Osteoblast (primary cell): ENCODE measurements at regions not wholly inside any gene's neighbourhood (a gene's known extent, or its start where the extent isn't known, plus 50 kb on each side); places are given as distances from the start of the nearest gene placed in this dataset.
"Not testable (repeated sequence)": the region's sequence is repeated elsewhere in the genome, so short reads cannot be mapped to it uniquely, and the experiment has no call there.

ENCODE experiments used
- DNase-seq: peaks from one replicate; pipeline ENCODE4 v3.0.0; 2011; ENCODE audit warnings: low spot score, mixed read lengths; ENCODE audit not compliant: insufficient read length; ENCODE audit errors: missing footprints
- H2AFZ ChIP-seq: 2 replicates; pipeline ENCODE4 v1.6.0; 2011; ENCODE audit warnings: mild to moderate bottlenecking, low read length
- H3K27ac ChIP-seq: 2 replicates; pipeline ENCODE4 v1.5.1; 2011; ENCODE audit warnings: mild to moderate bottlenecking, low read depth, low read length, moderate library complexity
- H3K27me3 ChIP-seq: 2 replicates; pipeline ENCODE4 v1.6.0; 2012; ENCODE audit warnings: mild to moderate bottlenecking, control low read depth, inconsistent platforms, low read length, moderate library complexity; ENCODE audit not compliant: insufficient read depth
- H3K36me3 ChIP-seq: 2 replicates; pipeline ENCODE4 v1.5.1; 2011; ENCODE audit warnings: mild to moderate bottlenecking, low read length, control low read depth, moderate library complexity; ENCODE audit not compliant: insufficient read depth
- H3K4me1 ChIP-seq: 2 replicates; pipeline ENCODE4 v1.5.1; 2011; ENCODE audit warnings: mild to moderate bottlenecking, low read length, control low read depth, moderate library complexity; ENCODE audit not compliant: insufficient read depth
- H3K4me2 ChIP-seq: 2 replicates; pipeline ENCODE4 v1.6.0; 2011; ENCODE audit warnings: mild to moderate bottlenecking, low read length; ENCODE audit not compliant: insufficient read depth
- H3K4me3 ChIP-seq: fragments of 200-600 bp; sonication (generic); 3 replicates; pipeline ENCODE4 v1.5.1; 2012; ENCODE audit warnings: mild to moderate bottlenecking, low read length, inconsistent platforms; ENCODE audit not compliant: insufficient read depth
- H3K79me2 ChIP-seq: 2 replicates; pipeline ENCODE4 v1.6.0; 2012; ENCODE audit warnings: mild to moderate bottlenecking, low read length, control low read depth, inconsistent platforms; ENCODE audit not compliant: insufficient read depth
- H3K9me3 ChIP-seq: 2 replicates; pipeline ENCODE4 v1.5.1; 2011; ENCODE audit warnings: low read depth, low read length, control low read depth
- H4K20me1 ChIP-seq: 2 replicates; pipeline ENCODE4 v1.6.0; 2012; ENCODE audit warnings: mild to moderate bottlenecking, low read length, control low read depth; ENCODE audit not compliant: insufficient read depth
- TF ChIP-seq, protein P1 (sequence below): IDR thresholded peaks from 2 replicates; pipeline ENCODE4 v1.5.1; 2011; ENCODE audit warnings: mild to moderate bottlenecking, low read depth, low read length, moderate library complexity; ENCODE audit errors: extremely low read depth

DNA sequence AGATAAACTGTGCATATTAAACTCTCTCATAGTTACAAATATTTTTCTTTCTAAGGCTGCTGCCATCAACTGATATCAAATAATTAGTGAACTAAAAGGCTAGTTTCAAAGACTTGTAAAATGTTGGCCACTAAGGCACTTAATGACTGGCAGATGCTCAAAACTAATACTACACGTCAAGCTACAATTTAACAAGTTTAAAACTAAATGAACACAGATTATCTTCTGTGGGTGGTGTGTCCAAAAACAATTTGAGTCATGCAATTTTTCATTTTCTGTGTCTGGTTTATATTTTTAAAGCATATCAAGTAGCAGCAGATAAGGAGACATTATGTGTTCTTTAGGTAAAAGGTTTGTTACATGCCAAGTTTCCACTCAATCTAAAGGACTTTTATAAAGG, 665.1 kb downstream of the EFNA5 start:
- no peaks in the 10 kb centered on the region for H3K79me2 ChIP-seq
- no peak overlapping the region for H2AFZ ChIP-seq
- no peaks in the 10 kb centered on the region for H3K4me1 ChIP-seq
- H3K36me3 ChIP-seq: no peaks in the 10 kb centered on the region
- H3K4me2 ChIP-seq: no peak overlapping the region
- H3K27me3 ChIP-seq: no peaks in the 10 kb centered on the region
- H3K9me3 ChIP-seq: no peaks in the 10 kb centered on the region
- no peaks in the 10 kb centered on the region for H4K20me1 ChIP-seq
- TF ChIP-seq, protein P1, sequence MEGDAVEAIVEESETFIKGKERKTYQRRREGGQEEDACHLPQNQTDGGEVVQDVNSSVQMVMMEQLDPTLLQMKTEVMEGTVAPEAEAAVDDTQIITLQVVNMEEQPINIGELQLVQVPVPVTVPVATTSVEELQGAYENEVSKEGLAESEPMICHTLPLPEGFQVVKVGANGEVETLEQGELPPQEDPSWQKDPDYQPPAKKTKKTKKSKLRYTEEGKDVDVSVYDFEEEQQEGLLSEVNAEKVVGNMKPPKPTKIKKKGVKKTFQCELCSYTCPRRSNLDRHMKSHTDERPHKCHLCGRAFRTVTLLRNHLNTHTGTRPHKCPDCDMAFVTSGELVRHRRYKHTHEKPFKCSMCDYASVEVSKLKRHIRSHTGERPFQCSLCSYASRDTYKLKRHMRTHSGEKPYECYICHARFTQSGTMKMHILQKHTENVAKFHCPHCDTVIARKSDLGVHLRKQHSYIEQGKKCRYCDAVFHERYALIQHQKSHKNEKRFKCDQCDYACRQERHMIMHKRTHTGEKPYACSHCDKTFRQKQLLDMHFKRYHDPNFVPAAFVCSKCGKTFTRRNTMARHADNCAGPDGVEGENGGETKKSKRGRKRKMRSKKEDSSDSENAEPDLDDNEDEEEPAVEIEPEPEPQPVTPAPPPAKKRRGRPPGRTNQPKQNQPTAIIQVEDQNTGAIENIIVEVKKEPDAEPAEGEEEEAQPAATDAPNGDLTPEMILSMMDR: no peak
- no peak overlapping the region for H3K27ac ChIP-seq
- DNase-seq: no peak
- no peak overlapping the region for H3K4me3 ChIP-seq

DNA sequence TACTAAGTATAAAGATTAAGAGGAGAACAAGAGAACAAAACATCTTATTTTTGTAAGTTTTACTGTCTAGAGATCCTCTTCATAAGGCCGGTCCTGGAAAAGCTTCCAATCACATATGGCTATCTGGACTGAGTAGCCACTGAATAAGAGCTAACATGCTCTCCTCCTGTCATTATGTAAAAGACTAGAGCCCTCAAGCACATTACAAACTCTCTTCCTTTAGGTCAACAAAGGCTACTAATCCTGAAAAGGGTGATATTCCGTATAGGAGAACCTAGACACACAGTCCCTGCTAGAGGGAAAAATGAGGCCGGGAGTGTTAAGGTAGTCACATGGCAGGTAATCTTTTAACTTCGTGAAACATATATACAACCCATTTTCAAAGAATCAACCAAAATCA, 665.6 kb downstream of the EFNA5 start:
- Histone ChIP-seq H3K4me2 (no peak overlapping the region), H3K9me3 (no peaks in the 10 kb centered on the region), H4K20me1 (no peaks in the 10 kb centered on the region), H3K4me1 (no peaks in the 10 kb centered on the region), H2AFZ (no peak overlapping the region), H3K36me3 (no peaks in the 10 kb centered on the region), H3K27ac (no peak overlapping the region), H3K27me3 (no peaks in the 10 kb centered on the region), H3K4me3 (no peak overlapping the region), H3K79me2 (no peaks in the 10 kb centered on the region)
- DNase-seq: no peak
- TF ChIP-seq, protein P1: no peak

DNA sequence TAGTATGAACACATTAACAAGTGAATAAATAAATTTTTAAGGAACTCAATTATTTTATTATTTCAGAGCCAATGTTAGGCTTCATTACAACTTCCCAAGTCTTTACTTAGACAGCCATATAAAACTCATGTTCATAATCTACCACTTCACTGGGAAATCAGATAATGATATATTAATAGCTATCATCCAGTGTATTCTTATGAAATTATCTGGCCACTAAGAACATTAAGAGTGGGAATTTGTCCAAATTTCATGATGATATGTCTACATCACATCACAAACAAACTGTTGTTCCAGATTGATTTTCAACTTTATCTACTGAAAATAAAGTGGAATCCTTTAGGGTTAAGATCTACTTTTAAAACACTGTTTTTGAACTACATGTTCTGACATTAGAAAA, 668.6 kb downstream of the EFNA5 start:
- no peak for DNase-seq
- Histone ChIP-seq H3K79me2 (no peaks in the 10 kb centered on the region), H3K4me3 (no peak overlapping the region), H3K4me1 (no peaks in the 10 kb centered on the region), H3K4me2 (no peak overlapping the region), H2AFZ (no peak overlapping the region), H3K27me3 (no peaks in the 10 kb centered on the region), H3K9me3 (no peaks in the 10 kb centered on the region), H3K36me3 (no peaks in the 10 kb centered on the region), H4K20me1 (no peaks in the 10 kb centered on the region), H3K27ac (no peak overlapping the region)
- TF ChIP-seq, protein P1: no peak

DNA sequence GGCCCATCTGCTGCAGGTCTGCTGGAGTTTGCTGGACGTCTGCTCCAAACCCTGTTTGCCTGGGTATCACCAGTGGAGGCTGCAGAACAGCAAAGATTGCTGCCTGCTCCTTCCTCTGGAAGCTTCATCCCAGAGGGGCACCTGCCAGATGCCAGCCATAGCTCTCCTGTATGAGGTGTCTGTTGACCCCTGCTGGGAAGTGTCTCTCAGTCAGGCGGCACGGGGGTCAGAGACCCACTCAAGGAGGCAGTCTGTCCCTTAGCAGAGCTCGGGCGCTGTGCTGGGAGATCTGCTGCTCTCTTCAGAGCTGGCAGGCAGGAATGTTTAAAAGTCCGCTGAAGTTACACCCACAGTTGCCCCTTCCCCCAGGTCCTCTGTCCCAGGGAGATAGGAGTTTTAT, 671.2 kb downstream of the EFNA5 start:
- not testable (repeated sequence) for H3K27me3 ChIP-seq, H3K9me3 ChIP-seq, H4K20me1 ChIP-seq, H3K4me2 ChIP-seq, H3K4me3 ChIP-seq, H3K36me3 ChIP-seq, H3K27ac ChIP-seq, H3K4me1 ChIP-seq, H2AFZ ChIP-seq, DNase-seq, H3K79me2 ChIP-seq

DNA sequence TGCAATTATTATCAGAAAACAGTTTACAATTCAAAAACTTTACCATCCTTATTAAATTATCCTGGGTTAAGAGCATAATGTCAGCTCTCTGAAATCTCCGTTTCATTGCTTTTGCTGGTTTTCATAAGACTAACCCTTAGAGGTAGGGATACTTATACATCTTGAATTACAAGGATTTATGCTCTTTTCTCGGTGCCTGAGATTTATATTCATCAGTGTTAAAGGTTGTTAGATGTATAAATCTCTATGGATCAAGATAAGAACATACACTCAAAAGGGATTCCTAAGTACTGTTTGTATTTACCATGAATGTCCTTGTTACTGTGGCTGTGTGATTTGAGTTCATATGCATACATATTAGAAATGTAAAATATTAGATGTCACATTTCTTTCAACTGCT, 684.7 kb downstream of the EFNA5 start:
- Histone ChIP-seq H3K79me2 (no peaks in the 10 kb centered on the region), H3K4me2 (no peak overlapping the region), H3K9me3 (no peaks in the 10 kb centered on the region), H3K36me3 (no peaks in the 10 kb centered on the region), H3K27me3 (no peaks in the 10 kb centered on the region), H4K20me1 (no peaks in the 10 kb centered on the region), H2AFZ (no peak overlapping the region), H3K4me3 (no peak overlapping the region), H3K27ac (no peak overlapping the region), H3K4me1 (no peaks in the 10 kb centered on the region)
- TF ChIP-seq, protein P1: no peak
- DNase-seq: no peak
